ENCODE measurements at regions not wholly inside any gene's neighbourhood (a gene's known extent, or its start where the extent isn't known, plus 50 kb on each side); places are given as distances from the start of the nearest gene placed in this dataset.
"Not testable (repeated sequence)": the region's sequence is repeated elsewhere in the genome, so short reads cannot be mapped to it uniquely, and the experiment has no call there.

DNA sequence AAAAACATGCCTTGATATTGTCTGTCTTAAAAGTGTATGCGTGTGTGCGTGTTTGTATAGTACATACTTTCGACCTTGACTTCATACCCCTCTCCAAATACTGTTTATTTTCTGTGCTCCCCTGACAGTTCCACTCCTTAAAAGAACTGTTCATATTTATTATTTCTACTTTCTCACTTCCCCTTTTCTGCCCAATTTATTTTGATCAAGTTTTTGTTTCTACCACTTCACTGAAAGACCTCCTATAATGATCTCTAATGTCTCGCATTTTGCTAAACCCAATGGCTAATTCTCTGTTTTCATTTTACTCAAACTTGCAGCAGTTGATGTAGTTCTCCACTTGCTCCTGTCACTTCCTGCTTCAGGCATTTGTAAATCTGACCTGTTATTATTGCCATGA is 426.1 kb upstream of the KLF12 start:
- DNase-seq = no peak

DNA sequence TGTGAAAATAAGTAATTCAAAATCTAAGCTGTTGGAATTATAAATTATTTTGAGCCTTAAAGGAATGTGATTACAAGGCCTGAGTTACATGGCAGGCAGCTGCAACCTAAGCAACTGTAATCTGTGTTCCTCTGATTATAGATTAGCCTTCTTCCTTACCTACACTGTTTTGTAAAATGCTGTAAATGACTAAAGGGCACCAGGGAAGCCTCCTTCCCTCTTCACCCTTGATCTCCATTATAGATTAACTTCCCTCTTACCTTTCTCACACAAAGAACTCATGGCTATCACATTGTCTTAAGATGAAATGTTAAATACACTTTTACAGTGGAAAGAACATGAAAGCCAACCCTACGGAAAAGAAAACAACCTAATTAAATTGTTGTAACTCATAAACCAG is 423.7 kb upstream of the KLF12 start:
- no peak for DNase-seq

DNA sequence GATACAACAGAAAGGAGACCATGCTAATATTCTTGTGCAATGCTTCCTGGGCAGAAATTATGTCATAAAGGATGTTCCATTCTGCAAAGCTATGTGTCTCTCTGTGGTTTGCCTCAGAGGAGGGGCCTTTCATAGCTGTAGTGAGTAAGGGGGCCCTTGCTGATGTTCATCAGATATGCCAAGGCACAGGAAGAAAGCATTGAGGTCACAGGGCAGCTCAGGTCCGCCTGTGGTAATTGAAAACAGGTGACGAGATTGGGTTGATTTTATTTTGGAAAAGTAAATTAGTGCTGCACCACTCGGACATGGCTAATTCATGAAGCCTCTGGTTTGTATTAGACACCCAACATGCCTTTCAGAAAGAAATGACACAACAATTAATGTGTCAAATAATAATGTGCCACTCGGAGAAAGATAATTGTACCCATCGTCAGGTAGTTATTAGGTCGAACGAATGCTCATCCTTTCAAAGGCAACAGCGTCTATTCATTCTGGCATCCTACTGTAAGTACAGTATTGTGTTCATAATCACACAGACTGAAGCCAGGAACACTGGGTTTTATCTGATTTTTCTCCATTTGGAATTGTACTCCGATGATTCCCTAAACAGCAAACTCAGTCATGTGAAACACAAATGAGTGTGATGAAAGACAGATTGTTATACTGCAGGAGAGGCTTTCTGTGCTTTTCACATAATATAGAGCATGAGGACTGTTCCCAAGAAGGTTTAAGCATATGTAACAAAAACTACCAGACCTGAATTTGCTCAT is 421.6 kb upstream of the KLF12 start:
- no peak for DNase-seq

DNA sequence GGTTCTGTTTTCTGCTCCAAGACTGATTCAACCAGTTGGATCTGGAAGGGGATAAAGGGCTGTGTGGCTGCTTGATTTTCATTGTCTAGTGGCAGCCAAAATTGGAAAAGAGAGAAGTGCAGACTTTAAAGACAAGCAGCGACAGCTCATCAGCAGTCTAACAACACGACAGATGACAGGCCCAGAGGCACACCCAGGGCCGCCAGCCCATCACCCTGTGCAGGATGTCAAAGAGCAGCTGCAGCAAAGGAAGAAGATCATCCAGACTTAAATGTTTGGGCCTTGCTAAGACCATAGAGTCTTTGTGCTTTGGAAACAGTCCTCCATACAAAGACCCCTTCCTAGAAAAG is 421.0 kb upstream of the KLF12 start:
- no peak for DNase-seq

DNA sequence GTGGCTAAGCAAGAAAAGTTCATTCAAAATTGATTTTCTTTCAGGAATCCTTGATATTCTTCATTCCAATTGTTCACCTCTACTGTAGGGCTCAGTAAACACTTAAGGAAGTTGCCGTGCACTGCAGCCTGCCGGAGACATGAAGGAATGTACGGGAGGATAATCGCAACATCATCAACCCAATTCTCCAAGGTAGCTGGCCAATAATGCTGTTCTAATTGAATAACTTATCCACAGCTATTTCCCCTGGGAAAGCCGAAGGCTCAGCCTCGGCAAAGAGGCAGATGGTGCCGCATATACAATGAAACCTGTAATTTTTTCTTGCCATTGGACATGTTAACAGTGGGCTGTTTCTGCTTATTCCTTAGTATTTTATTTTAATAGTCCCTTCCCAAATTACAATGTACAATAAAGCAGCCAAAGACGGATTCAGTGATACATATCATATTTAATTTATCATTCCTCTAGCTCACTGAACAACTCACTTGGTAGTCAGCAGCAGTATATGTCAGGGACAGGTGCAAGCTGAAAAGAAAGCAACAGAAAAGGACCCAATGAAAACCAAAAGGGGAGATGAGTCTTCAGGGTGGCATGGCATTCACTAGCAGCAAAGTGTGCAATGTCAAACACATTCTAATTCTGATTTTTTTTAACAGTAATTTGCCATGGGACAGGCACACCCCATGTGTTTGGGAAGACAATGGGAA is 420.5 kb upstream of the KLF12 start:
- DNase-seq = no peak

DNA sequence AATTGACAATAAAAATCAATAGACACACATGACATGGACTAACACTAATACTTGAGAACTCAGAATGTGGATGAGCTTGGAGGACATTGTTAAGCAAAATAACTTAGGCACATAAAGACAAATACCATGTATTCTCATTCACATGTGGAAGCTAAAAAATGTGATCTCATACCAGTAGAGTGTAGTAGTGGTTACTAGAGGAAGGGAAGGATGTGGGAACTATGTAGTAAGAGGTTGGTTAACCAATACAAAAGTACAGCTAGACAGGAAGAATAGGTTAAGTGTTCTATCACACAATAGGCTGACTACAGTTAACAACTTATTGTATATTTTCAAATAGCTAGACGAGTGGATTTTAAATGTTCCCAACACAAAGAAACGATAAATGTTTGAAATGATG is 415.8 kb upstream of the KLF12 start:
- peak in 1 of 2 donors; percentile 30 for DNase-seq

DNA sequence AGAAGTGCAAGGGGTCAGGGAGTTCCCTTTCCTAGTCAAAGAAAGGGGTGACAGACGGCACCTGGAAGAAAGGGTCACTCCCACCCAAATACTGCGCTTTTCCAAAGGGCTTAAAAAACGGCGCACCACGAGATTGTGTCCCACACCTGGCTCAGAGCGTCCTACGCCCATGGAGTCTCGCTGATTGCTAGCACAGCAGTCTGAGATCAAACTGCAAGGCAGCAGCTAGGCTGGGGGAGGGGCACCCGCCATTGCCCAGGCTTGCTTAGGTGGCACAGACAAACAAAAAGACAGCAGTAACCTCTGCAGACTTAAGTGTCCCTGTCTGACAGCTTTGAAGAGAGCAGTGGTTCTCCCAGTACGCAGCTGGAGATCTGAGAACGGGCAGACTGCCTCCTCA is 402.4 kb upstream of the KLF12 start:
- DNase-seq = not testable (repeated sequence)

DNA sequence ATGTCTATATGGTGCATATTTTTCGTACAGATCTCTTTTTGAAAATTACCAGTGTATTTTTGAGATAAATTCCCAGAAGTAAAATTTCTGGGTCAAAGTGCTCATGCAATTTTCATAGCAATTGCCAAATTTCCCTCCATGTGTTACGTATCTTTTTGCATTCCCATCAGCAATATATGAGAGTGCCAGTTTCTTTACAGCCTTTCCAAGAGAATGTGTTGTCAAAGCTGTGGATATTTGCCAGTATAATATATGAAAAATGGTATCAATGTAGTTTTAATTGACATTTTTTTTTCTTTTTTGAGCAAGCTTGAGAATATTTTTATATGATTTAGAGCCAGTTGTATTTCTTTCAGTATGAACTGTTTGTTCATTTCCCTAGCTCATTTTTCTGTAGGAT is 399.0 kb upstream of the KLF12 start:
- no peak for DNase-seq

DNA sequence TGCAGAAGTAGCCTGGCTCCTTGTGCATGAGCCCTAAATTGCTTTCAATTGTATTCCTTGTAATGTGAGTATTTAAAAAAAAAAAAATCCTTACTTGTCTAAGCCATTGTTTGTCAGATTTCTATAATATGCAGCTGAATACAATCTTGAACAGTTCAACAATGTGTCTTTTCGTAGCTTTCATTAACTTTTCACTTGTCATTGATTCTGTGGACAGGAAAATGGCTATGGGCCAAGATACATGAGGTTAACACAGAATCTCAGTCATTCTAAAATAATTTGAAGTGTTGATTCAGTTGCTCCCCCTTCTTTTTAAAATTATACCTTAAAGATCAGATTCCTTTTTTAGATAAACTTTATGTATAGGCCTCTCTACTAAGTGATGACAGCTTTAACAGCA is 395.8 kb upstream of the KLF12 start:
- no peak for DNase-seq

DNA sequence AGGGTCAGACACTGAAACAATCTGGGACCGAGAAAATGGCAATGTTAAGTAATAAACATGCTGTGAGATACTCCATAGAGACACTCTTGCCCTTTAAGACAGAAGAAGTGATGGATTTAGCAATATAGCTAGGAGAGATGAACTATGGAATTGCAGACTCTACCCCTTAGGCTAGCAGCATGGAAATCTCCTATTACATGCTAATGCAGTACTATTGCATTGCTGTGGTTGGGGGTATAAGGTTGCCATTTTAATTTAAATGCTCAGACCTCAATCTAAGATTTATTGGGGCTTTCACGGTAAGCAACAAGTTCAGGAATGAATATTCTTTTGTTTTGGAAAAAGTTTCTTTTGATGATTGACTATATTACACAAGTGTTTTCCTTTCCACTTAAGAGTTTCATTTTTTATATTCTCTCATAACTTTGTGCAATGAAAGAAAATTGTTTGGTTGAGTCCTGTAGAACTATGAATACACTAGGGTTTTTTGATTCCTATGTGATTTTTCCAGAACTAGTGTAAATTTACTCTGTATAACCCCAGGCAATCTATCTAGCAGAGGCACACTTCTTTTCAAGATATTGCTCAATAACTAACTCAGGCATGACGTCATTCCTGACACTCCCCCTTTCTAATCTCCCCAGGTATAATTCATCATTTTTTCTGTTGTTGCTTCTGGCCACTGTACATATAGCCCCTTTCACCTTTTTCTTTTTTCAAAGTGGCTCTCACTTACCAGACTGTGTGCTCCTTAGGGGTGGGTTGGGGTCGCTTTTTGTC is 394.7 kb upstream of the KLF12 start:
- no peak for DNase-seq

DNA sequence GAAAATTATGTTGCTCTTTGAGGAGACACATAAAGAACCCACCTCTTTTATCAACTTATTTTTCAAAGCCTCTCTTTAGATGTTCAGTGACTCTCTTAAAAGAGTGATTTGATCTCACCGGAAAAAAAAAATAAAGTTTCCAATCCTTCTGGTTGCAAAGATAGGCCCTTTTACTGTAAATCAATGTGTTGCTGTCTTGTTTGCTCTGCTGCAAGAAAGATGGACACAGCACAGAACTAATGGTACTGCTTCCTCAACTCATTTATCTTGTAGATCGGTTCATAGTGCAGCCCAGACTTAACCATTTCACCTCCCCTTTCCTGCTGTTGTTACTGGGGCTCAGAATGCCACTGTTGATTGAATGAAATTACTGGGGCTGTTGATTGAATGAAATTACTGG is 388.9 kb upstream of the KLF12 start:
- DNase-seq = no peak

DNA sequence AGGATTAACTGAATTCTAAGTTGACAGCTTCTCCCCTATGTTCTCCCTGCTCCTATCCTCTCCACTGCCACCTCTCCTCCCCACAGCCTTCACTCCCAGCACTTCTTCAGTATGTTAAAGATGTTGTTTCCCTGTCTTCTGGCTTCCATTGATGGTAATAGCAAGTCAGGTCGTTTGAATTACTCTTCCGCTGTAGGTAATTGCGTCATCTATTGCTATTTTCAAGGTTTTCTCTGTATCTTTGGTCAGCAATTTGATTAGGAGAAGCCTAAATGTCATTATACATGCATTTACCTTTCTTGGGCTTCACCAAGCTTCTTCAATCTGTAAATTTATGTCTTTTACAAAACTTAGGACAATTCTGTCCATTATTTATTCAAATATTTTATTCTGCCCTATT is 377.3 kb upstream of the KLF12 start:
- no peak for DNase-seq

DNA sequence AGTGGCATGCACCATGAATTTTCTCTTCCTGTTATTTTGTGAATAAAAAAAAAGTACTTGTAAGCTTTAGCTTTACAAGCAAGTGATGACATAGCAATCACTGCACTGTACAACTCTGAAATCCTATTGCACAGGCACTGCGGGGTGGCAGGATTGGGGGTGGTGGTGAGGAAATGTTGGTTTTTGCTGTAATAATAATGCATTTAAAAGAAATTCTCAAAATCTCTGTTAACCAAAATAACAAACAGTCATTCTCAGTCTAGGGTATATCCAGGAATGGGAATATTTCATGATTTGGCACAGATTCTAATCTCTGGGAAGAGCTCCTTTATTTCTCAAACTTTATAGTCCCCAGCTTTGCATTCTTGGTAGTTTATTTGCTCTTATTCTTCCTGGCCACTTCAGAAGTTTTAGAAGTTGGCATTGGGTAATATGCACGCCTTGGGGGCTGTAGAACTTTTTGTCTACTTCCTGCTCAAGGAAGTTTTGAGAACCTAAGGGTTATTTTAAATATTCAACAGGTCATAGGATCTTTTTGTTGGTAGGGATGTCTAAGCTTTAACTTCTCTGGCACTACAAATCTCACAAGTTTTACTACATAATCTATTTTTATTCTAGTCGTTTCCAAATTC is 353.0 kb upstream of the KLF12 start:
- DNase-seq = no peak

DNA sequence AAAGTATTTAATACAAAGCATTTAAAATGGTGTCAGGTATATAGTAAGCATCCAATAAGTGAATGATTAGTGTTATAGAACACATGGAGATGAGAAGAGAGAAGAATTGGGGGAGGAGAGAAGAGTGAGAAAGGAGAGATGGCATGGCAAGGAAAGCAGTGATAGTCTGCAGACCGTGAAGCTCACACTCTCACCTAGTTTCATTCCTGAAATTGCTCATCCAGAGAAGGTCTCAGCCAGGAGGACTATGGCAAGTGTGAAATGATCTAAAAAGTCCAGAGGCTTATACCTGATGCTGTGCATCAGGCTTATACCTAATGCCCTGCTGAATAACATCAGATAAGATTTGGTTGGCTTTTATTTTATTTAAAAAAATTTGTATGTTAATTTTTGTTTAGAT is 351.6 kb upstream of the KLF12 start:
- no peak for DNase-seq

DNA sequence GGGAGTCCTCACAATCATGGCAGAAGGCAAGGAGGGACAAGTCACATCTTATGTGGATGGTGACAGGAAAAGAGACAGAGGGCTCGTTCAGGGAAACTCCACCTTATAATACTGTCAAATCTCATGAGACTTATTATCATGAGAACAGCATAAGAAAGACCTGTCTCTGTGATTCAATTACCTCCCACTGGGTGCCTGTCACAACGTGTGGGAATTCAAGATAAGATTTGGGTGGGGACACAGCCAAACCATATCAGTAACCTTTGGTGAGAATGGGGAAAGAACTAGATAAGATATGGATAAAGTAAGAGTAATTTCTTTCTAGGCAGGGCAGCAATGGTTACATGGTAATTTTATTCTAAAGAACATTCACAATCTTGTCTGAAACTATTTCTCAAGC is 344.9 kb upstream of the KLF12 start:
- no peak for DNase-seq

DNA sequence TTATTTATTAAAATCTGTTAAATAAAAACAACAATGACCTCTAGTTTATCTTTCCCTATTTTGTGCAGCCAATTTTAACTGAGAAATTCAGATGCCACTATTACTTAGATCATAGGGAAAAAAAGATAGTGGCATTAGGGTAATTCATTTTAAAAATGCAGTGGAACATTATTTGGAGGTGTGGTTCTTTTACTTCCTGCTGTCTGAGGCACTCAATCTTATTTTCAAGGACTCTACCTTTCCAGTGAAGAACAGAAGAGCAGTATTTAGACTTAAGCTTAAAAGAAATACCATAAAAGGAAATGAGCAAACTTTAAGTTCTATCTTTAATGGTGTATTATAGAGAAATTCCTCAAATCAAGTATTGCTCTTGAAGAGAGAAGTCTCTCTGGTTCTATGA is 342.6 kb upstream of the KLF12 start:
- no peak for DNase-seq

DNA sequence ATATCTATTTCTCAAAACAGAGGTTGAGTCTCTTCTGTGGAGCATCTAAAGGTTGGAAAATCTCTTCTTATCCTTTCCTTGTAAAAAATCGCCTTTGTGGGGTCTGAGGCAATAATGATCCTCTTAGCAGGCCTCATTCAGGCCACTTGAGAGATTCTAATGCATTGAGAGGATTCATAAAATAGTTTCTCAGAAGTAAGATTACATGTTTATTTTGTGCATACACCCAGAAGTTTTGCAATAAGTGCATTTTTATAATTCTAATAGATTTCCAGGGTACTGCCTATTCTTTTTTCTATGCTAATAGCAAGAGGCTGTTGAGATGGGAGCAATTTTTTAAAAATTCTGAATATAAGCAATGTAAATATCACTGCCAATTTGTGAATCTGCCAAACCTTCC is 342.2 kb upstream of the KLF12 start:
- no peak for DNase-seq

DNA sequence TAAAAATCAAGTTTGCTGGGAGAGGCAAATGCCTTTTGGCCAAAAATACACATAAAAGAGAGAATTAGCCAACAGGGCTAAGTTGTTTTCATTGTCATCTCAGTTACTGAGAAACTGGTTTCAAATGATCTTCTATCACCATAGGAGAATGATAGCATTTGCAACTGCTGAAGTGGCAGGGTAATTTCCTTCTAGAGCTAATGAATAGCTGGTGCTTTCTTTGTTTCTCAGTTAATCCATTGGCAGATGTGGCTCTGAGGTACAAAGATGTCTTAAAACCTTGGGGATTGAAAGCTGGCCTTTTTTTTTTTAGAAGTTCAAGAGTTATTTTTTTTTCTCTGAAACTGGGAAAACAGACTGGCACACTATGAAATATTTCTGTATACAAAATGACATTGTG is 332.7 kb upstream of the KLF12 start:
- DNase-seq = no peak

DNA sequence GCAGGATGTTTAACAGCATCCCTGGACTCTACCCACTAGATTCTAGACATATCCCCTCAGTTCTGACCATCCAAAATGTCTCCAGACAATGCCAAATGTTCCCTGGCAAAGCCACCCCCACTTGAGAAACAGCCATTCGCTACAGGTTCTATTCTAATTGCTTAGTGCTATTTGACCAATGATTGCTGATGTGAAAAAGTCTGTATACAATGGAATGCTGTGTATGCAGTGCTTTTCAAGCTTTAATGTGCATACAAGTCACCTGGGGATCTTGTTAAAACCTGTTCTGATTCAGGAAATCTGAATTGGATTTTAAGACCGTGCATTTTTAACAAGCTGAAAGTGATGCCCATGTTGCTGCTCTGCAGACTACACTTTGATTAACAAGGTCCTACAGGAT is 331.8 kb upstream of the KLF12 start:
- no peak for DNase-seq

DNA sequence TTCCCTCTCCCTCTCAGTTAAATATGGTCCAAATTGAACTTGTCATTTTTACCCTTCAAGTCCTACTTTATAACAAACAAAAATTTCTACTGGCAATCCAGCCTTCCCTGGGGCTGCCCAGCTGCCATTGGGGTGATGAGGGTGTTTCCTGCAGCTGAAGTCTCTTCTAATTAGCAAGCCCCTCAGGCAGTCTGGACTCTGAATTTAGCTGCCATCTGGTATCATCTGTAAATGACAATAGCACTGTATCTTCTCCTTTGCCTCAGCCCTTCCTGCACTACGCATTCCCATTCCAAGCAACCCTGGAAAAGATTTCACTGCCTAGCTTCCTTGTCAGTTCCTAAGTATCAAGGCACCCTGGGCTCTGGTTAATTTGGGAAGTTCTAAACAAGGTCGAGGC is 331.1 kb upstream of the KLF12 start:
- no peak for DNase-seq

DNA sequence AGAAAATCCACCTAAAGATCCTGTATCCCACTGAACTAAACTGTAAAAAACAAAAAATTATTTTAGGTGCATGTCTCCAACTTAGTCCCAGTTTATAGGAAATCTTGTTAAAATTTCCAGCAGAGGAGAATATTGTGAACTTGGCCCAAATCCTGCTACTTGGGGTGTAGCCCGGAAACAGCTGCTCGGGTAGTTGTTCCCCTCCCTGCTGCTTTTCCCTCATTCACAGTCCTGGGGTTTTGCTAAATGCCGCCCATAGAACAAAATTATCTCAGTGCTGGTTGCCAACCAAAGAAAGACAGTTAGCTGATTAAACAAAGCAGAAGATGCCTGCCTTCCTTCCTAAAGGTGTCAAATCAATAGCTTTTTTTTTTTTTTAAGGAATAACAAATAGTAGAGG is 330.5 kb upstream of the KLF12 start:
- no peak for DNase-seq

DNA sequence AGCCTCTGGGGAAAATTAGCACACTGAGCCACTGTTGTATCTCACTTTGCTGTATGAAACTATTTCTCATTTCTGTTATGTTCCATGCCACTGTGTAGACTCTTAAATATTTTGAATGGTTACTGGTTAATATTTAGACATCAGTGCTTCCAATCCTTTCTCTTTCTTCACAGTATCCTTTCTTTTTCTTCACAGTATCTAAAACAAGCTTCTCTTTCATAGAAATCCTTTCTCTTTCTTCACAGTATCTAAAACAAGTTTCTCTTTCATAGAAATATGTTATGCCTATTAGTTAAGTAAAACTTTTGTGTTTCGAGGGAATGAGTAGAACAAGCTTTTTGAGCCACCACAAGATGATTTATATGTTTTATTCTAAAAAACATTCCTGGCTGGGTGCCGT is 326.8 kb upstream of the KLF12 start:
- DNase-seq = no peak

DNA sequence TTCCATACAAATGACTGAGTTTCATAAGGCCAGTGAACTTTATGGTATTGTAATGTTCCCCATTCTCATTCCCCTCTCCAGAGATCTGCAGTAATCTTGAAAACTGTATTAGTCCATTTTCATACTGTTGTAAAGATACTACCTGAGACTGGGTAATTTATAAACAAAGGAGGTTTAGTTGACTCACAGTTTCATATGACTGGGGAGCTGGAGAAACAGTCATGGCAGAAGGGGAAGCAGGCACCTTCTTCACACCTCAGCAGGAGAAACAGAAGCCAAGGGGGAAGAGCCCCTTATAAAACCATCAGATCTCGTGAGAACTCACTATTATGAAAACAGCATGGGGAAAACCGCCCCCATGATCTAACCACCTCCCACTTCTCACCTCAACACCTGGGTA is 318.7 kb upstream of the KLF12 start:
- no peak for DNase-seq

DNA sequence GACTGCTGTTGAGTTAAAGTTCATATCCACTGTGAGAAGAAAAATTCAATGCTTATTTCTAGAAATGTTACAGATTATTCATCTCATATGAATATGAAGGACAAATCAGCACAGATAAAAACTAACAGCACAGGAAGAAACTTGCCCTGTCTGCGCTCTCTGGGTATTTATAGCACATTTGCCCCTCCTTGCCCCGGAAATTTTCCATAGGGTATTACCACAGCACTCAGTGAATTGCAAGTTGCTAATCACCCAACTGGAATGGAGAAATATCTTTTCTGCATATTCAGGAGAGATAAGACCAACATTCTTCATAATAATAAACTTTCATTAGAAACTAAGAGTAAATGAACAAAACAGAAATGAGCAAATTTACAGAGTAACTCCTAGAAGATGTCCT is 318.0 kb upstream of the KLF12 start:
- DNase-seq = no peak
